GM10248 (cell line): ENCODE measurements at regions not wholly inside any gene's neighbourhood (a gene's known extent, or its start where the extent isn't known, plus 50 kb on each side); places are given as distances from the start of the nearest gene placed in this dataset.

Experiments used
- CTCF ChIA-PET: fragments of 300-600 bp; sonication (Branson Sonifier 250); formaldehyde crosslinking; extraction: SDS; loops from one replicate; lab custom pipeline; 2021; ENCODE audit warnings: antibody characterized with exemption; lab: Yijun Ruan, JAX
- POLR2A ChIA-PET: fragments of 350-650 bp; sonication (Branson Sonifier 250); formaldehyde crosslinking; extraction: SDS; loops from one replicate; lab custom pipeline; 2020; ENCODE audit warnings: antibody characterized with exemption; lab: Yijun Ruan, JAX
- DNase-seq: peaks from one replicate; pipeline ENCODE4 v3.0.0; 2012; ENCODE audit errors: extremely low spot score
- CTCF ChIP-seq: IDR thresholded peaks from 2 replicates; pipeline ENCODE4 v1.5.1; 2012; ENCODE audit warnings: mild to moderate bottlenecking, low read depth; ENCODE audit errors: extremely low read depth, missing control alignments, control extremely low read depth

- no peak for DNase-seq
- ChIA-PET CTCF (interaction anchor here (2.1 kb wide), 1 partner anchor 14 kb away, joined by 5 read pairs; no protein-coding TSS in a partner anchor), POLR2A (no interaction called here)
- TF ChIP-seq CTCF = no peak
Measured at GRCh38 chr4:20347531-20347930, 95.8 kb downstream of the SLIT2 start.

GRCh38 chr4:20348411-20348810 lies 96.7 kb downstream of the SLIT2 start:
- no peak for TF ChIP-seq CTCF
- no peak for DNase-seq
- ChIA-PET POLR2A (no interaction called here), CTCF (interaction anchor here (2.1 kb wide), 1 partner anchor 13 kb away, joined by 5 read pairs; no protein-coding TSS in a partner anchor)

GRCh38 chr4:20351360-20352162 lies 99.9 kb downstream of the SLIT2 start:
- no peak for TF ChIP-seq CTCF
- POLR2A ChIA-PET = no interaction called here
- CTCF ChIA-PET = no interaction called here
- DNase-seq = no peak

GRCh38 chr4:20352163-20352431 lies 100.4 kb downstream of the SLIT2 start:
- TF ChIP-seq CTCF = no peak
- DNase-seq = no peak
- POLR2A ChIA-PET = no interaction called here
- CTCF ChIA-PET = no interaction called here

- ChIA-PET POLR2A (no interaction called here), CTCF (no interaction called here)
- TF ChIP-seq CTCF = no peak
- no peak for DNase-seq
Measured at GRCh38 chr4:20353646-20354045, 101.9 kb downstream of the SLIT2 start.

- POLR2A ChIA-PET = no interaction called here
- TF ChIP-seq CTCF = no peak
- no peak for DNase-seq
- CTCF ChIA-PET = no interaction called here
Measured at GRCh38 chr4:20354120-20354519, 102.4 kb downstream of the SLIT2 start.
